Upper lobe of left lung (tissue), 6 donors: ENCODE measurements at regions not wholly inside any gene's neighbourhood (a gene's known extent, or its start where the extent isn't known, plus 50 kb on each side); places are given as distances from the start of the nearest gene placed in this dataset.

Experiments
- ATAC-seq, 2 donors: fragments of 200-7000 bp; cut with Tn5 transposase; one replicate each; pipeline ENCODE4 v1.9.1; 2022; ENCODE audit warnings: mild to moderate bottlenecking in 2 of 2, moderate library complexity in 2 of 2; ENCODE audit not compliant: low FRiP score in 2 of 2
- DNase-seq, 2 donors: peaks; one replicate each; pipeline ENCODE4 v3.0.0-alpha.2; 2019 to 2020
- H3K27ac ChIP-seq, 4 donors: fragments of 200-600 bp; sonication (generic); one replicate each; pipeline ENCODE4 v1.5.1; 2016 to 2019
- H3K27me3 ChIP-seq, 4 donors: fragments of 200-600 bp; sonication (generic); one replicate each; pipeline ENCODE4 v1.5.1; 2017 to 2019
- H3K36me3 ChIP-seq, 4 donors: fragments of 200-600 bp; sonication (generic); one replicate each; pipeline ENCODE4 v1.5.1; 2016 to 2019
- H3K4me1 ChIP-seq, 4 donors: fragments of 200-600 bp; sonication (generic); one replicate each; pipeline ENCODE4 v1.5.1; 2018 to 2019
- H3K4me3 ChIP-seq, 4 donors: fragments of 200-600 bp; sonication (generic); one replicate each; pipeline ENCODE4 v1.5.1; 2017 to 2019; ENCODE audit warnings: mild to moderate bottlenecking in 2 of 4, moderate library complexity in 1 of 4
- H3K9me3 ChIP-seq, 4 donors: fragments of 200-600 bp; sonication (generic); one replicate each; pipeline ENCODE4 v1.5.1; 2018 to 2019
- EP300 ChIP-seq, 4 donors: sonication (generic); formaldehyde crosslinking; IDR thresholded peaks; one replicate each; pipeline ENCODE4 v1.5.1; 2017; ENCODE audit warnings: antibody characterized with exemption in 4 of 4, control low read depth in 2 of 4
- POLR2A ChIP-seq, 4 donors: fragments of 450-650 bp; IDR thresholded peaks; one replicate each; pipeline ENCODE4 v1.5.1; 2016 to 2017; ENCODE audit warnings: antibody characterized with exemption in 4 of 4, mild to moderate bottlenecking in 2 of 4
- POLR2AphosphoS5 ChIP-seq, 2 donors: sonication (generic); formaldehyde crosslinking; IDR thresholded peaks; one replicate each; pipeline ENCODE4 v1.5.1; 2017; ENCODE audit warnings: antibody characterized with exemption in 2 of 2
- WGBS, 2 donors: methylation state at CpG; one replicate each; pipeline ENCODE4 v1.1.5; 2017 to 2018; 5-methylcytosine and 5-hydroxymethylcytosine counted together
- TF ChIP-seq, protein P1 (sequence below), 6 experiments: fragments of 450-650 bp in 4 of 6; fragments of 200-600 bp in 2 of 6; sonication (generic) in 2 of 6; IDR thresholded peaks; one replicate each; pipeline ENCODE4 v1.5.1; 2016 to 2019; ENCODE audit warnings: antibody characterized with exemption in 6 of 6
- donor health status: DM: no; HTN: no; CAD: no; lungs with moderate emphysema.
- donor health status: DM: no; HTN: yes; CAD: no; lungs with severe emphysema.

DNA sequence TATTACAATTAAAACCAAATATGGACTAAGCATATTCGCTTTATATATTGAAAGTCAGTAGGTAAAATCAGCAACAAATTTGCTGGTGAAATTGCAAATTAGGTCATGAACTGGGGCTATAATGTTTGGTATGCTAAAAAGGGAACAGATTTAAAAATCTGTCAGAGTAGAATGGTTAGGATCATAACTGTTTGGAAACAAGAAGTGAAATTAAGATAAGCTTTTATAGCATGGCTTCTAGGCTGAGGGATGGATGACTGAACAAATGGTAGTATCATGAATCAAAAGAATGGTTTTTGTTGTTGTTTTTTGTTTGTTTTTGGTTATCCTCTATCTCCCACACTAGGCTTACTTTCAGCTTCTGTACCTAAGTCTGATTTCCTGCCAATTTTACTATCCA is 1090.4 kb downstream of the PCDH9 start:
- peaks cover 0 to 4% (median 0%) of the 10 kb centered on the region in 4 donors for H3K4me1 ChIP-seq
- TF ChIP-seq POLR2A (IDR thresholded peaks at IDR 0.05) (no peak), POLR2AphosphoS5 (IDR thresholded peaks at IDR 0.05) (no peak), EP300 (IDR thresholded peaks at IDR 0.05) (no peak)
- TF ChIP-seq, protein P1, sequence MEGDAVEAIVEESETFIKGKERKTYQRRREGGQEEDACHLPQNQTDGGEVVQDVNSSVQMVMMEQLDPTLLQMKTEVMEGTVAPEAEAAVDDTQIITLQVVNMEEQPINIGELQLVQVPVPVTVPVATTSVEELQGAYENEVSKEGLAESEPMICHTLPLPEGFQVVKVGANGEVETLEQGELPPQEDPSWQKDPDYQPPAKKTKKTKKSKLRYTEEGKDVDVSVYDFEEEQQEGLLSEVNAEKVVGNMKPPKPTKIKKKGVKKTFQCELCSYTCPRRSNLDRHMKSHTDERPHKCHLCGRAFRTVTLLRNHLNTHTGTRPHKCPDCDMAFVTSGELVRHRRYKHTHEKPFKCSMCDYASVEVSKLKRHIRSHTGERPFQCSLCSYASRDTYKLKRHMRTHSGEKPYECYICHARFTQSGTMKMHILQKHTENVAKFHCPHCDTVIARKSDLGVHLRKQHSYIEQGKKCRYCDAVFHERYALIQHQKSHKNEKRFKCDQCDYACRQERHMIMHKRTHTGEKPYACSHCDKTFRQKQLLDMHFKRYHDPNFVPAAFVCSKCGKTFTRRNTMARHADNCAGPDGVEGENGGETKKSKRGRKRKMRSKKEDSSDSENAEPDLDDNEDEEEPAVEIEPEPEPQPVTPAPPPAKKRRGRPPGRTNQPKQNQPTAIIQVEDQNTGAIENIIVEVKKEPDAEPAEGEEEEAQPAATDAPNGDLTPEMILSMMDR (IDR thresholded peaks at IDR 0.05) = no peak
- no peaks in the 10 kb centered on the region for H3K36me3 ChIP-seq
- H3K27me3 ChIP-seq = no peaks in the 10 kb centered on the region
- no peak for DNase-seq
- ATAC-seq = no peak
- no peaks in the 10 kb centered on the region for H3K9me3 ChIP-seq
- no peak overlapping the region for H3K4me3 ChIP-seq
- 88 to 91% methylated on average over 1 of the region's 1 CpG for WGBS, 2 donors
- no peak overlapping the region for H3K27ac ChIP-seq

DNA sequence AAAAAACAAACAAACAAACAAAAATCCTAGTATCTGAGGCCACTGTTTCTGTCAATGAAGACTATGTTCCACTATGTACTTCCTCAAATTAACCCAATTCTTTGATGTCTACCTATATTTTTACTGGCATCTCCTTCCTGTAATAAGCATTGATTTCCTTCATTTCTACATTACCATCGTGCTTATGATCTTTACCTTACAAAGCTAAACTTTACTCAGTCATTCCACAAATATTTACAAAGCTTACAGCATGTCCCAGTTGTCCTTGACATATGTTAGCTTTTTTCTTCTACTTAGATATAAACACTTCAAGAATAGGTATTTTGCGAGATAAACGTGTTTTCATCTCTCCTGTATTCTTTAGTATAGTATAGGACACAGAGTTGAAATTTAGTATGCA is 1090.9 kb downstream of the PCDH9 start:
- Histone ChIP-seq H3K4me3 (no peak overlapping the region), H3K36me3 (no peaks in the 10 kb centered on the region), H3K4me1 (peaks cover 0 to 4% (median 0%) of the 10 kb centered on the region in 4 donors), H3K9me3 (no peaks in the 10 kb centered on the region), H3K27me3 (no peaks in the 10 kb centered on the region), H3K27ac (no peak overlapping the region)
- no peak for DNase-seq
- ATAC-seq = no peak
- TF ChIP-seq POLR2A (IDR thresholded peaks at IDR 0.05) = no peak
- no peak for TF ChIP-seq EP300 (IDR thresholded peaks at IDR 0.05)
- TF ChIP-seq, protein P1 (IDR thresholded peaks at IDR 0.05) = no peak
- no peak for TF ChIP-seq POLR2AphosphoS5 (IDR thresholded peaks at IDR 0.05)
- WGBS, 2 donors = 48 to 59% methylated on average over 3 of the region's 3 CpGs

DNA sequence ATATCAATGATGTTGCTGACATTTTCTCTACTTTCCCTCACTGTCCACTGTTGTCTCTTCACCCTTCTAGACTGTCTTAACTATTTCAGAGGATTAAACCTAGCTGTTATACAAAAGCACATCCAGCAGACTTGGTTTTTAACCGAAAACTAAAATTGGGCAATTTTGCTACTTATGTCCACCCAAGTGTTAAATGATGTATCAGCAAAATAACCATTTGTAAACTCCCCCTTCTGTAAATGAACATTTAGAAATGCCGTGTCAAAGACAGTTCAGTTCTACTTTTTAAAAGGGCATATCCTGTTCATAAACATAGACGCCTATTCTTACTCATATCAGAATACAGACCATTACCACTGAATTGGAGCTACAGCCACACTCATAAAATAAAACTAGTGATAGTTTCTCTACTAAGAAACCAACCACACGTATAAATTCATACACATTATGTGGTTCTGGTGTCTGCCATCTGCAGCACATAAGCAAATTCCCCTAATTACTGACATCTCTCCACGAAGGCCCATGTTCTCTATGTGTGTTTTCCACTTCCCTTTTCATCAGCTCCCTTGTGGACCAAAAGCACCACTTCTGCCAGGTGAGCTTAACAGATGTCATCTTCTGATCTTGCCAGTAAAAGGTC is 1091.8 kb downstream of the PCDH9 start:
- Histone ChIP-seq H3K27ac (no peak overlapping the region), H3K9me3 (no peaks in the 10 kb centered on the region), H3K27me3 (no peaks in the 10 kb centered on the region), H3K4me3 (no peak overlapping the region), H3K4me1 (peaks cover 0 to 4% (median 0%) of the 10 kb centered on the region in 4 donors), H3K36me3 (no peaks in the 10 kb centered on the region)
- ATAC-seq (no peak), DNase-seq (no peak)
- WGBS, 2 donors = 69 to 83% methylated on average over 5 of the region's 5 CpGs
- TF ChIP-seq POLR2A (IDR thresholded peaks at IDR 0.05) (no peak), POLR2AphosphoS5 (IDR thresholded peaks at IDR 0.05) (no peak), EP300 (IDR thresholded peaks at IDR 0.05) (no peak)
- TF ChIP-seq, protein P1 (IDR thresholded peaks at IDR 0.05) = no peak

DNA sequence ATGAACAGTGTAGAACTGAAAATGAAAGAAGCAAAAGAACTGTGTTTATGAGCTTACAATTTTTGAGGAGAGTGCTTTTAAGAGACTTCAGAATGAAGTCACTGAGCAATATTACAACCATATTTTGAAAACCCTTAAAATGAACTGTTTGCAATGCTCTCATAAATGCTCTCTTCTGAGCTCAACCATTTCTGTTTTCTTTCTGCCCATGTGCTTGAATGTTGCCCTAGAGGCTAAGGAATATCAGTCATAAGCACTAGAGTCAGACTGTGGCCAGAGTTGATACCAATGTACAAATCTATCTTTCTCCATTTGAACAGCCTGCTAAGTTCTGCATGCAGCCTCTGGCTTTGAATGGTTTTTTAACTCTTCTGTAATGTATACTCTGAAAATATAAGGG is 1092.8 kb downstream of the PCDH9 start:
- Histone ChIP-seq H3K36me3 (no peaks in the 10 kb centered on the region), H3K27me3 (no peaks in the 10 kb centered on the region), H3K4me1 (peaks cover 0 to 4% (median 0%) of the 10 kb centered on the region in 4 donors), H3K27ac (no peak overlapping the region), H3K4me3 (no peak overlapping the region), H3K9me3 (no peaks in the 10 kb centered on the region)
- no peak for ATAC-seq
- DNase-seq = no peak
- TF ChIP-seq, protein P1 (IDR thresholded peaks at IDR 0.05) = no peak
- TF ChIP-seq POLR2AphosphoS5 (IDR thresholded peaks at IDR 0.05) (no peak), EP300 (IDR thresholded peaks at IDR 0.05) (no peak), POLR2A (IDR thresholded peaks at IDR 0.05) (no peak)

DNA sequence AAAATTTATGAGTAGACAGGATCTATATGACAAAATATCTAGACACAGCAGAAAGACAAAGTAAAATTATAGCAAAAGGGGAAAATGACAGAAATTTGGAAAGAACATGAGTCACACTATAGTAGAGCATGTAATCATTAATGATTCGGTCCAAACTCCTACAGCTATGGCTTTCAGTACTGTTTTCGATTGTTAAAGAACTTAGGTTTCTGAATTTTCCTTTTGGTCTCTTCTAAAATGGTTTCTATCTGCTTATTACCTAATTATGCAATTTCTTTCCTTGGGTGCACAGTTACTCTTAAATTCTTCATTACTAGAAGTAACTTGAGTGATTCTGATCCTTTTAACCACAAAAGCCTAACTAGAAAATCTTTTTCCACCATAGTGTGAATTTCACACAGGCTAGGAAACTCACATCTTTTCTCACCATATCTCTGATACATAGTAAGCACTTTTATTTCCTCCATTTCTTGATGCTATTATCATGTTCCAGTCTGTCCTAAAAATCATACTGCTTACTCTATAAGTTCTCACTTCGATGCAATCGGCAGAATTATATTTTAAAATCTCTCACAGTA is 1101.4 kb downstream of the PCDH9 start:
- no peak for ATAC-seq
- no peaks in the 10 kb centered on the region for H3K27me3 ChIP-seq
- DNase-seq = no peak
- no peak overlapping the region for H3K4me3 ChIP-seq
- H3K27ac ChIP-seq = no peak overlapping the region
- H3K9me3 ChIP-seq = no peaks in the 10 kb centered on the region
- H3K36me3 ChIP-seq = no peaks in the 10 kb centered on the region
- WGBS, 2 donors = 88 to 90% methylated on average over 4 of the region's 4 CpGs
- TF ChIP-seq POLR2A (IDR thresholded peaks at IDR 0.05) = no peak
- no peak for TF ChIP-seq POLR2AphosphoS5 (IDR thresholded peaks at IDR 0.05)
- TF ChIP-seq EP300 (IDR thresholded peaks at IDR 0.05) = no peak
- TF ChIP-seq, protein P1 (IDR thresholded peaks at IDR 0.05) = no peak
- H3K4me1 ChIP-seq = no peaks in the 10 kb centered on the region
